ENCODE measurements at regions not wholly inside any gene's neighbourhood (a gene's known extent, or its start where the extent isn't known, plus 50 kb on each side); places are given as distances from the start of the nearest gene placed in this dataset.

DNA sequence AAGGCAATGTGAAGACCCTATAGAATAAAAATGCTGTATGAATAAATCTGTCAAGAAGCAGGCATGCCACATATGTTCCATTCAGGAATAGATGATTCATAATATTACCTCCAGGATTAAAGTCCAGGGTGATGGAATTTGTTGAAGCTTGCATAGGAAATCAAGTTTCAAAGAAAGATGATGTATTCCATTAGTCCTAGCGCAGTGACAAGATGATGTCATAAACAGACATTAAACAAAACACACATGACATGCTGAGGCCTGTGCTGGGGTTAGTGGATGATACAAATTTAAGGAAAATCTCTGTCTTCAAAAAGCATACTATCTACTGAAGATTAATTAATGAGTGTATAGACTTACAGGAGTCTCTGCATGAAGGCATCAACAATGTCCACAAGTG is 1025.2 kb downstream of the CDH11 start:
- TF ChIP-seq, protein P1, sequence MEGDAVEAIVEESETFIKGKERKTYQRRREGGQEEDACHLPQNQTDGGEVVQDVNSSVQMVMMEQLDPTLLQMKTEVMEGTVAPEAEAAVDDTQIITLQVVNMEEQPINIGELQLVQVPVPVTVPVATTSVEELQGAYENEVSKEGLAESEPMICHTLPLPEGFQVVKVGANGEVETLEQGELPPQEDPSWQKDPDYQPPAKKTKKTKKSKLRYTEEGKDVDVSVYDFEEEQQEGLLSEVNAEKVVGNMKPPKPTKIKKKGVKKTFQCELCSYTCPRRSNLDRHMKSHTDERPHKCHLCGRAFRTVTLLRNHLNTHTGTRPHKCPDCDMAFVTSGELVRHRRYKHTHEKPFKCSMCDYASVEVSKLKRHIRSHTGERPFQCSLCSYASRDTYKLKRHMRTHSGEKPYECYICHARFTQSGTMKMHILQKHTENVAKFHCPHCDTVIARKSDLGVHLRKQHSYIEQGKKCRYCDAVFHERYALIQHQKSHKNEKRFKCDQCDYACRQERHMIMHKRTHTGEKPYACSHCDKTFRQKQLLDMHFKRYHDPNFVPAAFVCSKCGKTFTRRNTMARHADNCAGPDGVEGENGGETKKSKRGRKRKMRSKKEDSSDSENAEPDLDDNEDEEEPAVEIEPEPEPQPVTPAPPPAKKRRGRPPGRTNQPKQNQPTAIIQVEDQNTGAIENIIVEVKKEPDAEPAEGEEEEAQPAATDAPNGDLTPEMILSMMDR (IDR thresholded peaks at IDR 0.05), result no peak
- TF ChIP-seq POLR2AphosphoS5 (IDR thresholded peaks at IDR 0.05; ENCODE audit: low read depth, low read length) (no peak), TCF7L2 (IDR thresholded peaks at IDR 0.05; ENCODE audit: low read depth, low read length) (no peak)
